NK-92 treated with Interleukin-12 subunit alpha and Interleukin-12 subunit beta, amount 100 ng/mL, for 24 hours (cell line): ENCODE measurements at regions not wholly inside any gene's neighbourhood (a gene's known extent, or its start where the extent isn't known, plus 50 kb on each side); places are given as distances from the start of the nearest gene placed in this dataset.
"Not testable (repeated sequence)": the region's sequence is repeated elsewhere in the genome, so short reads cannot be mapped to it uniquely, and the experiment has no call there.

ENCODE experiments used
- DNase-seq: peaks from one replicate; lab custom pipeline; 2025; lab: John Stamatoyannopoulos, UW

DNA sequence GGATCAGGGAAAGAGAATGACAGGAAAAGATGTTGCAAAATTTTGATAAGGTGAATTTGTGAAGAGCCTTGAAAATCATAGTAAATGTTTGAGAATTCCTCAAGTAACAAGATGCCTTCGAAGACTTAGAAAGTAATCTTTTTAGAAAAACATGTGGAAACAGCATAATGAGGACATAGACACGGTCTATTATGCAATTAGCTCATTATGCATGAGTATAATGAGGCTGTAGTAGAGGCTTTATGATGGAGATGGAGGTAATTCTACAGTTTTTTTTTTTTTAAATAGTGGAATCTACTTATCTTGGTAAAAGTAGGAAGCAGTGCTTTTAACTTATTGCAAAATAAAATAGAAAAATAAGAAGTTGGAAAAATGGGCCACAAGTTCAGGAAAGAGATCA, 1329.1 kb upstream of the SPRY2 start:
- DNase-seq, result no peak

DNA sequence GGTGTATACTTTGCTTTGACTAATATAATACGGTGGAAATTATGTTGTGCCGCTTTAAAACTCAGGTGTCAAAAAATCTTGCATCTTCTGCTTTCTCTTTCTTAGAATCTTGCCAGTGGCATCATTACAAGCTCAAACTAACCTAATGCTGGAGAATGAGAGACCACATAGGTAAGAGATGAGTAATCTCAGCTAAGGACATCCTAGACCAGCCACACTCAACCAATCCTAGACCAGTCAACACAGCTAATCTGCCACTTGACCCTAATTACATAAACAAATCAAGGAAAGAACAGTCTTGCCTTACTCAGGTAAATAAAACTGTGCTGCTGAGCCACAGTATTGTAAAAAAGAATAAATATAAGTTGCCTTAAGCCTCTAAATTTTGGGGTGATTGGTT, 1323.9 kb upstream of the SPRY2 start:
- no peak for DNase-seq

- DNase-seq, result no peak
Measured at GRCh38 chr13:81659984-81660383, 1319.1 kb upstream of the SPRY2 start.

- DNase-seq, result no peak
Measured at GRCh38 chr13:81658598-81659370, 1317.9 kb upstream of the SPRY2 start.

DNA sequence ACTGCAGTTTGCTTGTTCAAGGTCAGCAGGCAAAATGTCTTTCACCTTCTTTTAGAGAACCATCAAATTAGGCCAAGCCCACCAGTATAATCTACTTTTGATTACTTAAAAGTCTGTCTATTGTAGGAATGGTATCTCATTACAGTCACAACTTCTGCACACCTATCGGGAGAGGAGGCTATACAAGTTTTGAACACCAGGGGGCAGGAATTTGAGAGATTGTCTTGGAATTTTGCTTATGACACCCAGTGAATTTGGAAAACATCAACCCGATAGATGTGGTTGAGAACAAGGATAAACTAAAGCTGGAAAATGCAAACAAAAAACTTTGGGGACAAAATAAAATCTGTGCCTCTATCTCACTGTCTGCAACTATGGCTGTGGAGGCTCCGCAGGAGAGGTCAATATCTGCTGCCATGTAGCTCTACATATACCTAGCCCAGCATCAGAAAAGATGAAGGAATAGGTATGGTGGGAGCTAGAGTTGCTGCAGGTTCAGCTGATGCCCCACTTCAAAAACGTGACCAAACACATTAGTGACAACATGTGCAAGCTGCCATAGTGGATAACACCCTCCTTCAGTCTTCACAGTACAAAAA, 1299.2 kb upstream of the SPRY2 start:
- no peak for DNase-seq

- no peak for DNase-seq
Measured at GRCh38 chr13:81637457-81637856, 1296.5 kb upstream of the SPRY2 start.

DNA sequence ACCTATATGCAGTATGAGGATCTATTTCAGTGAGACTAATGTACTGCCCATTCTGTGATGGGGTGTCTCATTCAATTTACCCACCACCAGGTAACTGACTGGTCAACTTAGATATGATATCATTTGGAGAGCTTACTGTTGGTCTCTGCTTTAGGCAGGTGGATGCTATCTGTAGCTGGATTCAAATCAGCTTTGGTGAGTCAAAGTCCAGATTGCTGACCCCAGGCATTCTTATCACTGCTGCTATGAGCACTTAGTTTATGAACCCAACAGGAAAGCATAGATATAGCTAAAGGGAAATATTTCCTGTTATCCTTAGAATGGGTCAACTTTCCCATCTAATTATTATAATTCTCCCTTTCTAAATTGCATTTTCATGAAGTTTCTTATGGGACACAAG, 1295.2 kb upstream of the SPRY2 start:
- no peak for DNase-seq

DNA sequence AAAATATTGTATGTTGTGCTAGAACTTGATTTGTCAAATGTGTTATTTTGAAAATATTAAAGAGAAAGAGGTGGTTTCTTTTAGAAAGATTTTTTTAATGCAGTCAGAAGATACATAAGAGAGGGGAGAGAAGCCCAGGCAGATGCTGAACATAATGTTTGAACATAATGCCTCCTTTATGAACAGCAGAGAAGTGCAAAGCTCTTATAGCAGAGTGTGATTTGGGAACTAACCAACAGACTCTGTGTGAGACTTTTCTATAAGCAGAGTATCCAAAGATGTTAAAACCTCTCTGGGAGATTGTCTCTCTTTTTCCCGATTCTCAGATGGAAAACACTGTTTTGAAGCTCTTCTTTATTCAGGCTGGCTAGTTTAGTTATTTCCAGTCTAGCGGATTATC, 1274.1 kb upstream of the SPRY2 start:
- DNase-seq, result no peak

DNA sequence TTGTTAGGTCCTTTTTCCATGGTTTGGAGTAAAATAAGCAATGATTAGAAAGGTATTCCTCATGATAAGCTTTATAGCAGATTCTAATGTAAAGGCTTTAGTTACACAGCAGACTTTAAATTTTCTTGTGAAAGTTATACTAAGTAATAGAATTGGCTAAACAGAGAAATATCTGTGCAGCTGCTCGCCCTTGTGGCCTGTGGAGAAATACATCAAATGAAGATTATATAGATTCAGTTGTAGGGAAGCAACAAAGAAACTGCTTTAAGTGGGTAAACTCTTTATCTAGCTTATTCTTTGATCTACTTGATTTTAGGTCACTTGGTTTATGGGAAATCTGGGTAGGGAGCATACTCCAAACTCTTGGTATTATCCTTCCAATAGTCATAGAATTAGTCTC, 1269.7 kb upstream of the SPRY2 start:
- no peak for DNase-seq

GRCh38 chr13:81609335-81609734, 1268.4 kb upstream of the SPRY2 start:
- DNase-seq, result no peak

- DNase-seq, result no peak
Measured at GRCh38 chr13:81606074-81606473, 1265.1 kb upstream of the SPRY2 start.

DNA sequence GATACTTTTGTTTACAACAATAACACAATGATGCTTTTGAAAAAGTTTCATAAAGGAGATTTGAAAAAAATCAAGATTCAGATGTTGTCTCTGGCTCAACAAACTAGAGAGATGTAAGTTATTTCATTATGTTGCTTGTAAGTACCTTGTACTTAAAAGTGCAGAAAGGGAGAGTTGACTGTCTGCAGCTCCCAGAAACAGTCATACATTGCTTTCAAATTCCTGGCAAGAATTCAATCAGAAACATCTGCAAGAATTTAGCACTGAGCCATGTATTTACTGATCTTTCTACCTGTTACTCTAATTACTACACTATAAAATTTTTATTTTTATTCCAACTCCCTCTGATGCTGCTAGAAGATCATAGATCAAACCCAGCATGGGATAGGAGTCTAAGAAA, 1261.3 kb upstream of the SPRY2 start:
- no peak for DNase-seq

GRCh38 chr13:81597101-81597500, 1256.2 kb upstream of the SPRY2 start:
- DNase-seq, result no peak

GRCh38 chr13:81596224-81596753, 1255.4 kb upstream of the SPRY2 start:
- no peak for DNase-seq

DNA sequence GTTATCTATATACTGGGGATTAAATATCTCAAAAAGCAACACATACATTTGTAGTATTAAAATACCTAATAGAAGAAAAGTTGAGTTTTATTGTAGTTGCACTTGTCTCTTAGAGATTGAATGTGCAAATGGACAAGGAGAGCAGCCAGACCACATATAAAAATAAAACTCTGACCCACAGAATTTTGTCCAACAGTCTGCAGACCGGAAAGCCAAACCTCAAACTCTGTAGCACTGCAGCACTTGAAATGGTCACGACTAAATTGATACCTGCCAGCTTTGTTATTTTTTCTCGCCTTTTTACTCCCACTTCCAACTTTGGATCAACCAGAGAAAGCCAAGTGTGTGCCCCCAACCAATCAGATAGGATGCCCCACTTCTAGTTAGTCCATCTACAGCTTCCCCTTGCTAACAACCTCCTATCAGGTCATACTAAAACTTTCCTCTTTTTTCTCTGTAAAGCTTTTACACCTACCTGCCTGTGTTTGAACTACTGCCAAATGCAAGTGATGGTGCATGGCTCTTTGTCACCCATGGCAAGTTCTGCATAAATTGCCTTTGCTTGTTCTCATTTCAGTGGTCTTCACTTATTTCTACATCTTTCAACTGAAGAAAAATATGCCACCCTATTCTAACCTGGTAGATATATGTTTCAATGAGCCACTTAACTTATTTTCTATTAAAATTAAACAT, 1250.7 kb upstream of the SPRY2 start:
- DNase-seq, result no peak

- DNase-seq, result no peak
Measured at GRCh38 chr13:81582381-81582780, 1241.5 kb upstream of the SPRY2 start.

- DNase-seq, result no peak
Measured at GRCh38 chr13:81577601-81578195, 1236.8 kb upstream of the SPRY2 start.

GRCh38 chr13:81568824-81569223, 1227.9 kb upstream of the SPRY2 start:
- DNase-seq, result no peak

DNA sequence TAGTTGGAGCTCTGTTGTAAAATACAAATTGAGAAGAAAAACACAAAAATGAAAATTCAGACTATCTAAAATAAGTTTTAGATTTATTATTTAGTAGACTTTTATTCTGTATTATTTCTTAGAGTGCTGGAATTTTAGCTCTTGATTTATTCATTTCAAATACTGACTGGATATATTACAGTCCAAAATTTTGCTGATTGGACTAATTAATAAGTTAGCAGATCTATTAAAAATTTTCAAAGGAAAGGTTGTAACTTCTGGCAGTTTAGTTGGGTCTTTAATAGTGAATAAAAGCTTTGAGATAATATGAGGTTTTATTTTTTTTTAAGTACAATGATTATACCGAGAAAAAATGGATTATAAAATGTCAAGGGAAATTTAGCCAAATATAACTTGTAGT, 1224.9 kb upstream of the SPRY2 start:
- no peak for DNase-seq

DNA sequence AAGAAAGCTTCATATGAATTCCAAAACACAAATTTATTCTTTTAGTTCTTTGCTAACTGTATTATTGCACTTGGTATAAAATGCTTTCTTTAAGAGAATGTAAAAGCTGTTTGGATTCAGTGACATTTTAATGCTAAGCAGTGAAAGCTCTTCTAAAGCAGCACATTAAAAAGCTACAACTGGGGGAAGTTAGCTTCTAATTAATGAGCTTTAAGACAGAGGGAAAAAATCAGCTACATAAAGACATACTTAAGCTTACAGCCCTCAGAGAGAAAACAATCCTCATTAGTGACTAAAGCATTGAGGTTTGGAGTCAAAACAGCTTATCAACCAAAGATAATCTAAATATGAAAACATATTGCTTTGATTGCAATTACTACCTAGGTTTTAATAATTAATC, 1222.2 kb upstream of the SPRY2 start:
- no peak for DNase-seq

DNA sequence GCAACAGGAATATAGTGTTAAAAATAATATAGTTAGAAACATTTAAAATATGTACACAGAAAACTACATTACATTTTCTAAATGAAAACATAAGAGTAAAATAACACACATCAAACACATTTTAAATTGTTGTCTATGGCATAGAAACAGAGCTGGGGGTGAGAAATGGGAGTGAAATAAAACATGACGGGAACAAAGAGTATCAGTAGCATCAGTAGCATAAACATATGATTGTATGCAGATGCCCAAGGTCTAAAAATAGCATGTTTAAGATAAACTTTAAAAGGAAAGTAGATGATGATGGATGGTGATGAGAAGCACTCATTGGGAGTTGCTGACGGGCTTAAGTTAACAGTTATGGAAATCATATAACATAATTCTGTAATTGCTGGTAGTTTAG, 1221.7 kb upstream of the SPRY2 start:
- DNase-seq, result no peak

GRCh38 chr13:81551036-81551435, 1210.1 kb upstream of the SPRY2 start:
- DNase-seq, result no peak

DNA sequence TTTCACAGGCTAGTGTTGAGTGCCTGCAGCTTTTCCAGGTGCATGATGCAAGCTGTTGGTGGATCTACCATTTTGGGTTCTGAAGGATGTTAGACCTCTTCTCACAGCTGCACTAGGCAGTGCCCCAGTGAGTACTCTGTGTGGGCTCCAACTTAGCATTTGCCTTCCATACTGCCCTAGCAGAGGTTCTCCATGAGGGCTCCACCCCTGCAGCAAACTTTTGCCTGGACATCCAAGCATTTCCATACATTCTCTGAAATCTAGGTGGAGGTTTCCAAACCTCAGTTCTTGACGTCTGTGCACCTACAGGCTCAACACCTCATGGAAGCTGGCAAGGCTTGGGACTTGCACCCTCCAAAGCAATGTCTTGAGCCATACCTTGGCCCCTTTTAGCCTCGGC, 1205.4 kb upstream of the SPRY2 start:
- DNase-seq, result not testable (repeated sequence)
